ENCODE measurements at regions not wholly inside any gene's neighbourhood (a gene's known extent, or its start where the extent isn't known, plus 50 kb on each side); places are given as distances from the start of the nearest gene placed in this dataset.

DNA sequence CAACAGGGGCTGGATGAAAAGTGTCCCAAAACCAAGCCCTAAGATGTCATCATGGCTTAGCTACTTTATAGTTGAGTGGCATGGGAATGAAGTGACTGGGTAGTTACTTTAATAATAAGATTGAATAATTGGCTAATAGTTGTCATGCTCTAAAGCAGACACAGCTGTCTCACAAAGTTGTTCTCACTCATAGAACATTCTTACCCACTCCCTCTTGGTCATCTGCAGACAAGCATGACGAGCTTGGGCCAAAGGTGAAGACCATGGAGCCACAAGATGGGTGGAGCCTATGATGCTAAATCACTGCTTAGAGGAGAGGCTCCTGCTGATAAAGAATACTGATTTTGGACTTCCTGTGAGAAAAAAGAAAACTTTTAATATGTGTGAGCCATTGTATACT is 62.4 kb upstream of the MMADHC start:
- no peak overlapping the region for H3K4me3 ChIP-seq (replicated peaks; ENCODE audit: low read depth, low read length)
- no peak for TF ChIP-seq CTCF (IDR thresholded peaks at IDR 0.05; ENCODE audit: low read length, missing control alignments)
- DNase-seq (ENCODE audit: low read depth), result peak; percentile 77

DNA sequence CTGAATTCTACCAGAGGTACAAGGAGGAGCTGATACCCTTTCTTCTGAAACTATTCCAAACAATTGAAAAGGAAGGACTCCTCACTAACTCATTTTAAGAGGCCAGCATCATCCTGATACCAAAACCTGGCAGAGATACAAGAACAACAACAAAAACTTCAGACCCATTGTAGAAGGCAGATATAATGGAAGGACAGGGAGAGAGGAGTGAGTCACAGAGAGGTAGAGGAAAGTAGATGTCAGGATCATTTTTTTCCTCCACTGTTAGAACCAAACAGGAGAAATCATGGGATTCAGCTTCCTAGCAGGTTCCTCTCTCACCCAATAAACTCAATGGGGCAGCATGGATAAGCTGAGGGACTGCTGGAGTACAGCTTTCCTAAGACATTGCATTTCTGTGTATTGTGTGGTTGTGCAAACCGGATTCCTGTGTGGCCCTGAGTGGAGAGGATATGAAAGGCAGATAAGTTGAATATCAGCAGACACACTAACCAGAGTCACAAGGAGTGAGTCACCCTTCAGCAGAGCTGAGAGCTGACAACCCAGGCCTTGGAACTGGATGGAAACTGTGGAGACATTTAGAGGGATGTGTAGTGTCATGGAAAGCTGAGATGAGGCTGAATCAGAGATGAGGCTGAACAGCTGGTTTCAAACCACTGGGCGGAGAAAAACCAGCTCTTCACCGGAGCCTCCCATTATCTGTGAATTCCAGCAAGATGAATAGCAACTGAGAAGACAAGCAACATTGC is 60.9 kb upstream of the MMADHC start:
- peak; percentile 99 for DNase-seq (ENCODE audit: low read depth)
- H3K4me3 ChIP-seq (replicated peaks; ENCODE audit: low read depth, low read length), result no peak overlapping the region
- TF ChIP-seq CTCF (IDR thresholded peaks at IDR 0.05; ENCODE audit: low read length, missing control alignments), result no peak

DNA sequence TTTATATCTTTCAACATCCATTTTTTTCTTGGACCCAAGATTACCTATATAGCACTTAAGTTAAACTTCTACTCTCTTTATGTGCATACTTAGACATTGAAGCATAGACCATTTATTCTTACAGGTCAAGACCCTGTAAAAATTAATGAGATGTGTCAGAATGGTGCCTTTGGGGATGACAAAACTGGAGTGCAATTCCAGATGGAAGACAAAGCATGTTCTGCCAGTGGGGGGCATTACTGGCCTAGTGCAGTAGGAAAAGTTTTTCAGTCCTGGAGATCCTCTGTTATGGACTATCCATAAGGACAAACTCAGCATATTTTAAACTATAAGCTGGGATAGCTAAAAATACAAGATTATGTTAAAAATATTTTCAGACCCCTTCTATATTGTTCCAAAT is 57.8 kb upstream of the MMADHC start:
- TF ChIP-seq CTCF (IDR thresholded peaks at IDR 0.05; ENCODE audit: low read length, missing control alignments), result peak; percentile 50
- peak; percentile 53 for DNase-seq (ENCODE audit: low read depth)
- no peak overlapping the region for H3K4me3 ChIP-seq (replicated peaks; ENCODE audit: low read depth, low read length)
